ENCODE measurements at regions not wholly inside any gene's neighbourhood (a gene's known extent, or its start where the extent isn't known, plus 50 kb on each side); places are given as distances from the start of the nearest gene placed in this dataset.

DNA sequence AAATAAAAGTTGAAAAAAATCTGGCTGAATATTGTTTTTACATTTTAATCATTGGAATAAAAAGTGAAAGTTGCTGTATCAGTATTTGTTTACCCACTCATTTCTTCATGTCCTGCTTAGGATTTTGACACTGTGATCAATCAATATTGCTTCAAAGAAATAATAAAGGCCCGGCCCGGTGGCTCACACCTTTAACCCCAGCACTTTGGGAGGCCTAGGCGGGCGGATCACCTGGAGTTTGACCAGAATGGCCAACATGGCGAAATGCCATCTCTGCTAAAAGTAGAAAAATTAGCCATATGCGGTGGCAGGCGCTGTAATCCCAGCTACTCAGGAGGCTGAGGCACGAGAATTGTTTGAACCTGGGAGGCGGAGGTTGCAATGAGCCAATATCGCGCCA, 93.7 kb upstream of the CTNND2 start:
- TF ChIP-seq, protein P1, sequence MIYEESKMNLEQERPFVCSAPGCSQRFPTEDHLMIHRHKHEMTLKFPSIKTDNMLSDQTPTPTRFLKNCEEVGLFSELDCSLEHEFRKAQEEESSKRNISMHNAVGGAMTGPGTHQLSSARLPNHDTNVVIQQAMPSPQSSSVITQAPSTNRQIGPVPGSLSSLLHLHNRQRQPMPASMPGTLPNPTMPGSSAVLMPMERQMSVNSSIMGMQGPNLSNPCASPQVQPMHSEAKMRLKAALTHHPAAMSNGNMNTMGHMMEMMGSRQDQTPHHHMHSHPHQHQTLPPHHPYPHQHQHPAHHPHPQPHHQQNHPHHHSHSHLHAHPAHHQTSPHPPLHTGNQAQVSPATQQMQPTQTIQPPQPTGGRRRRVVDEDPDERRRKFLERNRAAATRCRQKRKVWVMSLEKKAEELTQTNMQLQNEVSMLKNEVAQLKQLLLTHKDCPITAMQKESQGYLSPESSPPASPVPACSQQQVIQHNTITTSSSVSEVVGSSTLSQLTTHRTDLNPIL (CRISPR knock-in tag; IDR thresholded peaks at IDR 0.05; ENCODE audit: low read depth), result no peak
- TF ChIP-seq, protein P2, sequence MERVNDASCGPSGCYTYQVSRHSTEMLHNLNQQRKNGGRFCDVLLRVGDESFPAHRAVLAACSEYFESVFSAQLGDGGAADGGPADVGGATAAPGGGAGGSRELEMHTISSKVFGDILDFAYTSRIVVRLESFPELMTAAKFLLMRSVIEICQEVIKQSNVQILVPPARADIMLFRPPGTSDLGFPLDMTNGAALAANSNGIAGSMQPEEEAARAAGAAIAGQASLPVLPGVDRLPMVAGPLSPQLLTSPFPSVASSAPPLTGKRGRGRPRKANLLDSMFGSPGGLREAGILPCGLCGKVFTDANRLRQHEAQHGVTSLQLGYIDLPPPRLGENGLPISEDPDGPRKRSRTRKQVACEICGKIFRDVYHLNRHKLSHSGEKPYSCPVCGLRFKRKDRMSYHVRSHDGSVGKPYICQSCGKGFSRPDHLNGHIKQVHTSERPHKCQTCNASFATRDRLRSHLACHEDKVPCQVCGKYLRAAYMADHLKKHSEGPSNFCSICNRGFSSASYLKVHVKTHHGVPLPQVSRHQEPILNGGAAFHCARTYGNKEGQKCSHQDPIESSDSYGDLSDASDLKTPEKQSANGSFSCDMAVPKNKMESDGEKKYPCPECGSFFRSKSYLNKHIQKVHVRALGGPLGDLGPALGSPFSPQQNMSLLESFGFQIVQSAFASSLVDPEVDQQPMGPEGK (CRISPR knock-in tag; IDR thresholded peaks at IDR 0.05; ENCODE audit: borderline replicate concordance), result no peak
- TF ChIP-seq CSDC2 (CRISPR knock-in tag; IDR thresholded peaks at IDR 0.05) (no peak), ESRRG (CRISPR knock-in tag; IDR thresholded peaks at IDR 0.05) (no peak), RARB (CRISPR knock-in tag; IDR thresholded peaks at IDR 0.05) (no peak), BACH2 (CRISPR knock-in tag; IDR thresholded peaks at IDR 0.05; ENCODE audit: borderline replicate concordance) (no peak), ZFP30 (CRISPR knock-in tag; IDR thresholded peaks at IDR 0.05) (no peak), ZNF70 (CRISPR knock-in tag; IDR thresholded peaks at IDR 0.05) (no peak), PPARA (CRISPR knock-in tag; IDR thresholded peaks at IDR 0.05; ENCODE audit: borderline replicate concordance) (no peak), ZFP3 (CRISPR knock-in tag; IDR thresholded peaks at IDR 0.05) (no peak), ZC3H10 (CRISPR knock-in tag; IDR thresholded peaks at IDR 0.05) (no peak), ARNTL (CRISPR knock-in tag; IDR thresholded peaks at IDR 0.05; ENCODE audit: borderline replicate concordance, low read depth) (no peak)

Data from SK-N-SH treated with all-trans-retinoic acid at 6 μM for 48 hours (cell line).